ENCODE measurements at regions not wholly inside any gene's neighbourhood (a gene's known extent, or its start where the extent isn't known, plus 50 kb on each side); places are given as distances from the start of the nearest gene placed in this dataset.

DNA sequence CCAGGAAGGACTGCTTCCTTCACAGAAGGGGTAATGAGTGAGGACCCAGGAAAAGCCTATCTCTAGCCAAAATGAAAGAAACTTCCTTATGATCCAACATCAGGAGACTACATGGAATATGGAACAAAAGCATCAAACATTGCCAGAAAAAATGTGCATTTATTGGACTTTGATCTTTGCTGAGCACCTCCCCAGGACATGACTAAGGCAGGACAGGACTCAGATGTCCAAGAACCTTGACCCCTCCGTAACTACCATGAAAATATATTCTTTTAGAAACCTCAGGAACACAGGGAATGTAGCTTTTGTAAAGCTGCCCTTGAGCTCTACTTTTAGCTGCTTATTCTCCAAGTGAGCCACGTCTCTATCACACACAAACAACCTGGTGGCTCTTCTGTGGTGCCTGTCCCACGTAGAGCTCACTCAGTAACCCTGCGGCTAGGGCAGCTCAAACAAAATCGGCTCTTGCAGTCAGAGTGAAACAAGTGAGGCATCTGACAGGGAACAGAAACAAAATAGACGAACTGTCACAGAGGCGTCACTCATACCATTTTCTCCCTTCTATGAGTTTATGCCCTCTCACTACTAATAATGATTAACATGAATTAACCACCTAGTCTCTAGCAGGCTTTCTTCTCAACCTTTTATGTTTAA lies 471.5 kb upstream of the API5 start:
- TF ChIP-seq CTCF (IDR thresholded peaks at IDR 0.05) (no peak), POLR2AphosphoS5 (IDR thresholded peaks at IDR 0.05) (no peak), POLR2A (IDR thresholded peaks at IDR 0.05) (no peak)

Measured in suprapubic skin (tissue), 4 donors.